Gastrocnemius medialis (tissue), 4 donors: ENCODE measurements at regions not wholly inside any gene's neighbourhood (a gene's known extent, or its start where the extent isn't known, plus 50 kb on each side); places are given as distances from the start of the nearest gene placed in this dataset.

Source experiments
- ATAC-seq, 2 donors: fragments of 150-250 bp; one replicate each; pipeline ENCODE4 v1.9.1; 2016
- DNase-seq, 2 donors: peaks; one replicate each; pipeline ENCODE4 v3.0.0-alpha.2; 2019
- H3K27ac ChIP-seq, 4 donors: fragments of 200-600 bp; sonication (generic); 1 replicate in 1 of 4; 2 replicates in 3 of 4; pipeline ENCODE4 v1.5.1; 2016 to 2018; ENCODE audit warnings: mild to moderate bottlenecking in 2 of 4, moderate library complexity in 1 of 4
- H3K27me3 ChIP-seq, 3 donors: fragments of 200-600 bp; sonication (generic) in 2 of 3; 1 replicate in 1 of 3; 2 replicates in 2 of 3; pipeline versions ENCODE4 v1.5.1 to v1.6.0; 2016 to 2019; ENCODE audit warnings: mild to moderate bottlenecking in 1 of 3, moderate library complexity in 1 of 3
- H3K36me3 ChIP-seq, 2 donors: fragments of 200-600 bp; sonication (generic) in 1 of 2; one replicate each; pipeline ENCODE4 v1.5.1; 2017 to 2018
- H3K4me1 ChIP-seq, 2 donors: fragments of 200-600 bp; sonication (generic) in 1 of 2; one replicate each; pipeline ENCODE4 v1.5.1; 2016 to 2017; ENCODE audit warnings: mild to moderate bottlenecking in 2 of 2
- H3K4me3 ChIP-seq, 4 donors: fragments of 200-600 bp; sonication (generic) in 3 of 4; 1 replicate in 1 of 4; 2 replicates in 3 of 4; pipeline ENCODE4 v1.5.1; 2016 to 2019; ENCODE audit warnings: mild to moderate bottlenecking in 2 of 4
- H3K9me3 ChIP-seq, 3 donors: fragments of 200-600 bp; sonication (generic) in 2 of 3; 1 replicate in 1 of 3; 2 replicates in 2 of 3; pipeline ENCODE4 v1.5.1; 2016 to 2019
- CTCF ChIP-seq, 5 experiments: fragments of 450-650 bp in 3 of 5; fragments of 200-600 bp in 2 of 5; sonication (generic) in 2 of 5; IDR thresholded peaks in 4 of 5; conservative IDR thresholded peaks in 1 of 5; 1 replicate in 4 of 5; 2 replicates in 1 of 5; pipeline ENCODE4 v1.5.1; 2016 to 2019; ENCODE audit warnings: antibody characterized with exemption in 5 of 5, mild to moderate bottlenecking in 3 of 5, moderate library complexity in 3 of 5
- POLR2A ChIP-seq, 2 donors: fragments of 450-650 bp; IDR thresholded peaks; one replicate each; pipeline ENCODE4 v1.6.1; 2017; ENCODE audit warnings: antibody characterized with exemption in 2 of 2, mild to moderate bottlenecking in 2 of 2, moderate library complexity in 2 of 2
- in situ Hi-C, 4 donors: fragments of 200-750 bp; cut with MboI; loops; one replicate each; pipeline versions ENCODE4 v1.15.0 to v1.8.0; 2017; ENCODE audit warnings: low sequenced_read_pairs in 4 of 4
- intact Hi-C: fragments of 100-400 bp; cut with DNase I; formaldehyde crosslinking; loops from one replicate; pipeline ENCODE4 v1.15.1; 2023; ENCODE audit warnings: low total_unique reads

- intact Hi-C loops, result no loop called here
- no peaks in the 10 kb centered on the region for H3K9me3 ChIP-seq
- H3K36me3 ChIP-seq, result no peaks in the 10 kb centered on the region
- in situ Hi-C loops, result no loop called here
- TF ChIP-seq CTCF (IDR thresholded peaks at IDR 0.05 in 4 of 5, conservative IDR thresholded peaks at IDR 0.05 in 1 of 5), result no peak
- H3K4me1 ChIP-seq, result no peaks in the 10 kb centered on the region
- H3K4me3 ChIP-seq, result no peak overlapping the region
- H3K27ac ChIP-seq, result no peak overlapping the region
- DNase-seq (no peak), ATAC-seq (no peak)
- no peaks in the 10 kb centered on the region for H3K27me3 ChIP-seq
Observed at GRCh38 chr18:30254331-30254730, 788.2 kb downstream of the DSC3 start.

DNA sequence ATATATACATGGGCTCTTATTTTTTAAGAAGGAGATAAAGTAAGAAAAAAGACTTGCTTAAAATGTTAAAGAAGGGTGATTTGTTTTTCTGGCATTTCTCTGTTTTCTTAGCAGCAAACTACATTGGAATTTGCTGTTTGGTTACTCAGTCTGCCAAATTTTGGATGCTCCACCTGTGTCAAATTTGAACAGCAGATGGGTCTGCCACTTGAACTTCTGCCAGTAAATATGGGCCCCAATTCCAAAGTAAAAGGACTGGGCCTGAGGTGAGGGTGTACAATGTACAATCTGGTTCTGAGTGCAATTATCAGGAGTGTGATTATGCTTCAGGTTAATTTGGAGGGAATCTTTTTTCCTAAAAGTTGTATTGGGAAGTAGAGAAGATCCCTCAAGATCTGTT lies 794.5 kb downstream of the DSC3 start:
- Histone ChIP-seq H3K27ac (no peak overlapping the region), H3K4me3 (no peak overlapping the region), H3K27me3 (no peaks in the 10 kb centered on the region), H3K9me3 (no peaks in the 10 kb centered on the region), H3K4me1 (no peaks in the 10 kb centered on the region), H3K36me3 (no peaks in the 10 kb centered on the region)
- in situ Hi-C loops, result no loop called here
- no peak for TF ChIP-seq POLR2A (IDR thresholded peaks at IDR 0.05)
- no peak for TF ChIP-seq CTCF (IDR thresholded peaks at IDR 0.05 in 4 of 5, conservative IDR thresholded peaks at IDR 0.05 in 1 of 5)
- ATAC-seq (no peak), DNase-seq (no peak)
- intact Hi-C loops, result no loop called here

DNA sequence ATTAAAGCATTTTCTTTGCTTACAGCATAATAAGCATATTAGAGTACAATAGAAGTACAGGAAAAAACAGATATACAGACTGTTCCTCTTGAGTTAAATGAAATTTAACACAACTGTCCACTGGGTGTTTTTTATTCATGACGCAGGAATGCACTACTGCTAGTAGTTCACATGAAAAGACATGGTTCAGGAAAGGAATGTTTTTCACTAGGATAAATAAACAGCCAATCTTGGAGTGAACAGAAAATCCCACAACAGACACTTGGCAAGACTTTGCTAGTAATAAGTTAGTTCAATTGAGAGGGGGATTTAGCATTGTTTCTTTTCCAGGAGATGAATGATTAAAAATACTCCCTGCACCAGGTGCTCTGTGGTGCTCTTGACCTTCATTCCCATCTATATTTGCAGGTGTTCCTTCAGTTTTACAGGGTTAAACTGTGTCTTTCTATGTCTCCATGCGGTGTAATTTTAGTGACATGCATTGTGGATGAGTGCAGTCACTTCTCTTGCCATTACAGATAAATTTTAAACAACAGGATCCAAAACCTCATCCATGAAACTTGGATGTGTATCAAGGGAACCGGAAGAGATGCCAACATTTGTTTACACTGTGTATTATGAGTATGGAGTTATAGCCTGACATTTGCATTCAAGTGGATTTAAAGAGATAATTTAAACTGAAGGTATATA lies 796.6 kb downstream of the DSC3 start:
- Histone ChIP-seq H3K27ac (no peak overlapping the region), H3K4me1 (no peaks in the 10 kb centered on the region), H3K36me3 (no peaks in the 10 kb centered on the region), H3K4me3 (no peak overlapping the region), H3K9me3 (no peaks in the 10 kb centered on the region), H3K27me3 (no peaks in the 10 kb centered on the region)
- intact Hi-C loops (no loop called here), in situ Hi-C loops (no loop called here)
- ATAC-seq, result no peak
- no peak for DNase-seq
- TF ChIP-seq POLR2A (IDR thresholded peaks at IDR 0.05) (no peak), CTCF (IDR thresholded peaks at IDR 0.05 in 4 of 5, conservative IDR thresholded peaks at IDR 0.05 in 1 of 5) (no peak)

GRCh38 chr18:30234755-30235154 lies 807.8 kb downstream of the DSC3 start:
- intact Hi-C loops (no loop called here), in situ Hi-C loops (no loop called here)
- Histone ChIP-seq H3K27me3 (no peaks in the 10 kb centered on the region), H3K36me3 (no peaks in the 10 kb centered on the region), H3K9me3 (no peaks in the 10 kb centered on the region), H3K4me3 (no peak overlapping the region), H3K27ac (no peak overlapping the region), H3K4me1 (no peaks in the 10 kb centered on the region)
- ATAC-seq (no peak), DNase-seq (no peak)
- TF ChIP-seq CTCF (IDR thresholded peaks at IDR 0.05 in 4 of 5, conservative IDR thresholded peaks at IDR 0.05 in 1 of 5) (no peak), POLR2A (IDR thresholded peaks at IDR 0.05) (no peak)

- Histone ChIP-seq H3K4me1 (no peaks in the 10 kb centered on the region), H3K4me3 (no peak overlapping the region), H3K27me3 (no peaks in the 10 kb centered on the region), H3K9me3 (no peaks in the 10 kb centered on the region), H3K36me3 (no peaks in the 10 kb centered on the region), H3K27ac (no peak overlapping the region)
- ATAC-seq (no peak), DNase-seq (no peak)
- in situ Hi-C loops, result no loop called here
- intact Hi-C loops, result no loop called here
- TF ChIP-seq POLR2A (IDR thresholded peaks at IDR 0.05), result no peak
- no peak for TF ChIP-seq CTCF (IDR thresholded peaks at IDR 0.05 in 4 of 5, conservative IDR thresholded peaks at IDR 0.05 in 1 of 5)
Observed at GRCh38 chr18:30211112-30211511, 831.4 kb downstream of the DSC3 start.
